CD4-positive, alpha-beta T cell treated with Interleukin-1 beta for 1 hour (primary cell): ENCODE measurements at regions not wholly inside any gene's neighbourhood (a gene's known extent, or its start where the extent isn't known, plus 50 kb on each side); places are given as distances from the start of the nearest gene placed in this dataset.

Source experiments
- DNase-seq, 2 donors: peaks; one replicate each; pipeline ENCODE4 v3.0.0-alpha.2; 2020 to 2022

DNA sequence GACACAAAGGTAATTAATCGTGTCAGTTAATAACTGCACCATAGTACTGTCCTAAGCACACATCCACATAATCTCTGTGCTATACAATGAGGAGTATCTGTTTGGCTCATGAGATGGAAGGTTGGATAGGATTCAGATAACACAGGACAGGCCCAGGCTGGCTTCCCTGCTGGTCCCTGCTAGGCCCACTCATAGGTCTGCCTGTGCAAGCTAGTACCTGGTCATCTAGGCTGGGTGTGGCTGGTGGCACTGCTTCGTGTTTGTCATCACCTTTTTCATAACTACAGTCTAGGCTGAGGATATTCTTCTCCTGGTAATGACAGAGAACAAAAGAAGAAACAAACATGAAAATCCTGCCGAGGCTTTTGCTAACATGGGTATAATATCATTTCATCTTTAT is 392.8 kb downstream of the TRIB2 start:
- no peak for DNase-seq

DNA sequence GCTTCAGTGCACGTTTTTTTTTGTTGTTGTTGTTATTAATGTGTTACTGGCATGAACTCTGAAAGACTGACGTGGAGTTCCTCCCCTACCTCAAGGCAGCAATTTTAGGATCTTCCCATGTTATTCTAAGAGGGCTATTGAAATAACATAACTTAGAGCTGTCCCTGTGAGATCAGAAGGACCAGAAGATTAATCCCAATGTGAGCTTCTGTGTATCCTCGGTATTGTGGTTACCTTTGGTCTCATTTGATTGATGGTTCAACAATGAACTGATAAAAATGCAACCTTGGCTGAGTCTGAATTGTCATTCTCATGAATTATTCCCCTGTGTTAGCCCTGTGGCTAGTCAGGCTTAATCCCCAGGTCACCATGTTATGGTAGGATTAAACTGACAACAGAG is 394.1 kb downstream of the TRIB2 start:
- DNase-seq = no peak

- no peak for DNase-seq
These were observed 396.3 kb downstream of the TRIB2 start for GRCh38 chr2:13113002-13113401.

GRCh38 chr2:13114391-13114790 is 397.7 kb downstream of the TRIB2 start:
- no peak for DNase-seq

- DNase-seq = no peak
These were observed 398.9 kb downstream of the TRIB2 start for GRCh38 chr2:13115643-13116042.

DNA sequence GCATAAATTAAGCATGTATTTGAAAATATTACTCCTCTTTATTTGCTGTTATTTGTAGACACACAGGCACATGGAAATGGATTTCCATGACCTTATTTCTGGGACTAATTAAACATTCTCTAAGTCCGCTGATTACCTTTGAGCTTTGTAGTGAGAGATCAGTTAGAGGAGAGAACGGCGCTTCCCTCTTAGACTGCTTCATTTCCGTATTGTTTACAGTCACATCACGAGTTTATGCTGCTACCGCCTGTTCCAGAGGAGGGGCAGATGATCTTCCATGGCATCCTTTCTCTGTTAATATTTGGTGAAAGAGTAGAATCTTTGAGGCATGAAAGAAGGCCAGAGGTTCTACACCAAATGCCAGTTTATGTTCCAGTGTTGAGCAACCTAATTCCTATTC is 404.4 kb downstream of the TRIB2 start:
- no peak for DNase-seq

DNA sequence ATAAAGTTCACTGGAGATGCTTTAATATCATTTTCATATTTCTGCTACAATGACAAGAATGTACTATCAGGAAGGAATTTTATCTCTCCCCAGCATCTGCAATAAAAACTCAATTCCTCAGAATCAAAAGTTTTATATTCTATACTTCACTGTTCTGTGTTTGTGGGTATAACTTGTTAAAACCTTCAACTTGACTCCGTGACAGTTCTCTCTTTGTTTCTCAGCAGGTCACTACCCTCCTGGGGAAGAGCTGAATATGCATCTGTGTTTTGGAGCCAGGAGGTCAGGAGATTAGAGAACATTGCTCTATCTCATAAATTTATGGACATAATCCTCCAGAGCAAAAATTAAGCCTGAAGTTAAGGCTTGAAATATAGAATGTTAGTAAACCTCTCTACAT is 411.4 kb downstream of the TRIB2 start:
- DNase-seq = no peak

DNA sequence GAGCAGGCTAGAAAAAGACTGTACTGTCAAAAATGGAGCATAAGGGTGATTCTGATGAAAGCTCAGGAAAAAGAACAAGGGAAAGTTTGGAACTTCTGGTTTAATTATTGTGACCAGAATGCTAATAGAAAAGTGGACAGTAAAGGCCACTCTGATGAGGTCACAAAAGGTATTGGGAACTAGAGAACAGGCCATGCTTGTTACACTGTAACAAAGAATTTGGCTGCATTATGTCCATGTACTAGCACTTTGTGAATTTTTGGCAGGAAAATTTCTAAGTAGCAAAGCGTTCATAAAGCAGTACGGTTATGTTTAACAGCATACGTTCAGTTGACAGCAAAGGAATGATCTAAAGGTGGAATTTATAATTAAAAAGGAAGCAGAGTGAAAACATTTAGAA is 418.6 kb downstream of the TRIB2 start:
- no peak for DNase-seq

DNA sequence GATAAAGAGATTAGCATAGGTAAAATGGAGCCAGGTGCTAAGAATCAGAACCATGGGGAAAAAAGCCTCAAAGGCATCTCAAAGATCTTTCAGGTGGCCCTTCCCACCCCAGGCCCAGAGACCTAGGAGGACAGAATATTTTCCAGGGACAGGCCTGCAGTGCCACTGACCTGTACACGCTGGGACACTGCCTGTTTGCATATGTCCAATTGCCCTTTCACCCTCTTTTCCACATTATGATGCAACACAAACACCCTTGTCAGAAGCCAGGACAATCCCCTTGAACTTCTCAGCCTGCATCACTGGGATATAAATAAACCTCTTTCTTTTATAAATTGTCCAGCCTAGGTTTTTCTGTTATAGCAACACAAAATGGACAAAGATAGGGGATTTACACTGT is 419.1 kb downstream of the TRIB2 start:
- DNase-seq = no peak

GRCh38 chr2:13137679-13138078 is 420.9 kb downstream of the TRIB2 start:
- DNase-seq = no peak

- no peak for DNase-seq
These were observed 424.6 kb downstream of the TRIB2 start for GRCh38 chr2:13141315-13141714.

DNA sequence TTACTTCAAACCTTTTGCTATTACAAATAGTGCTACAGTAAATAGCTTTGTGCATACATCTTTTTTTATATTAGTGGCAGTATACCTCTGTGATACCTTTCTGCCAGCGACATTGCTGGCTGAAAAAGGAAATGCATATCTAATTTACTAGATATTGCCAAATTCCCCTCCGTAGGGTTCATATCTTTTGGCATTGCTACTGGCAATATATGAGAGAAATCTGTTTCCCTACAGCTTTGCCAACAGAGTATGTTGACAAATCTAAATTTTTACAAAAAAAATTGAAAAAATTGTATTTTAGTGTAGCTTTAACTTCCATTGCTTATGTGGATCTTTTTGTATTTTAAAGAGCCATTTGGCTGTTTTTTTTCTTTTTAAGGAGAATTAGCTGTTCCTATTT is 426.7 kb downstream of the TRIB2 start:
- no peak for DNase-seq

DNA sequence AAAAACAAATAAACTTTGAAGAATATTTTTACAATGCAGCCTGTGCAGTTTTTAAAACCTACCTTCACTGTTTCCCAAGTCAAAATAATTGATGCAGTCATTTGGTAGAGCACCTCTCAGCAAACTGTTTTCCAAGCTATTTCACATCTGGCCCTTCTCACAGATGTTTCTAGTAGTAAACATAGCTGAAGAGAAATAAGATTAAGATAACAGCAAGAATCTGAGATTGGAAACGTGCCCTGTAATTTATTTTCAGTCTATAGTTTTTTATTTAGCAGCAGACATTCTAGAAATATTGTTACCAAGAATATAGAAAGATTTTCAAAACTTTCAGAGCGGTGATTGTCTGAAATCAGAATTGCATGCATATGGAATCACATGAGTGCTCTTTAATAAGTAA is 440.2 kb downstream of the TRIB2 start:
- DNase-seq = no peak

- no peak for DNase-seq
These were observed 441.7 kb downstream of the TRIB2 start for GRCh38 chr2:13158466-13158865.

GRCh38 chr2:13180729-13181128 is 464.0 kb downstream of the TRIB2 start:
- DNase-seq = no peak

- no peak for DNase-seq
These were observed 476.3 kb downstream of the TRIB2 start for GRCh38 chr2:13193075-13193474.

- peak in 1 of 2 donors; percentile 1 for DNase-seq
These were observed 477.2 kb downstream of the TRIB2 start for GRCh38 chr2:13193900-13194299.

DNA sequence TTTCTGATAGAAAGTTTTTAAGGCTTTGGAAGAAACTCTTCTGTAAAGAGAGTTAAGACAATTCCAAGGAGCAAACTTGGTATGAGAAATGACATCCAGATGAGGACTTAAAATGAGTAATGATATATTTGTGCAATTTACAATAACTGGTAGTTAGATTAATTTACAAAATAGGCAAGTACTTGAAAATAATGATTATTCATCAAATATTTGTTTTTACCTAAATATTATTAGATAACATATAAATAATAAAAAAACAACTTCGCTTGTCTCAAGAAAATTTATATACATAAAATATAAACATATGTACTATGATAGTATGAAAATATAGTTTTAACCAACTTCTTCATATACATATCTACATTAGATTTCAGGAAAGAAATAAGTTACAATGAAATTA is 478.5 kb downstream of the TRIB2 start:
- DNase-seq = no peak

DNA sequence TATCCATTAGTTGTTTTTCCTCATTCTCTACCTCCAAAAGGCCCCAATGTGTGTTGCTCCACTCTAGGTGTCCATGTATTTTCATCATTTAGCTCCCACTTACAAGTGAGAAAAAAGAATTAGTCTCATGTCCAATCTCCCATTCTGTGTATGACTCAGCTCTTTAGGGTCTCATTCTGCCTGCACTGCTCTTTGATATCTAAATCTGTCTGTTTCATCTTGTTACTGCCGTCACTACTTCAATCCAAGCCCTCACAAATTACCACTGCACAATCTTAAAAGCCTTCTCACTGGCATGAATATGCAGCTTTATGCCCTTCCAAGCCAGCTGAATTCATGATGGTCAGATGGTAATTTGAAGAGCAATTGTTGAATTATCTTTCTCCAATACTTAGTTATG is 480.5 kb downstream of the TRIB2 start:
- DNase-seq = no peak

DNA sequence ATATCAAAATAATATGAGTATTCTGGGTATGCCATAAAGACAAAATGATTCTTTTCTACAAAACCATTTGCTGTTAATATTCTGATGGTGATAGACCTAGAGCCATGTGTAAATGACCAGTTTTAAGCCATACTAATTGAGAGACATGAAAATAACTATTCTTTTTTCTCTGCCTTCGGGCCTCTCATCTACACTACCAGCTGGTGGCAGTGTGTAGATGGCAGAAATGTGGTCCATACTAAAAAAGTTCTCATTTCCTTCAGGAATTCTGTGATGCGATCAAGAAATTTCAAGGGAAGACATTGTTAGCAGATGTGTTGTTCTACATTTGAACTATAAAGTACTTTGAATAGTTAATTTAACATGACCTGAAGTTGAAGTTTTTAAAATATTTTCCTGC is 485.2 kb downstream of the TRIB2 start:
- DNase-seq = no peak

DNA sequence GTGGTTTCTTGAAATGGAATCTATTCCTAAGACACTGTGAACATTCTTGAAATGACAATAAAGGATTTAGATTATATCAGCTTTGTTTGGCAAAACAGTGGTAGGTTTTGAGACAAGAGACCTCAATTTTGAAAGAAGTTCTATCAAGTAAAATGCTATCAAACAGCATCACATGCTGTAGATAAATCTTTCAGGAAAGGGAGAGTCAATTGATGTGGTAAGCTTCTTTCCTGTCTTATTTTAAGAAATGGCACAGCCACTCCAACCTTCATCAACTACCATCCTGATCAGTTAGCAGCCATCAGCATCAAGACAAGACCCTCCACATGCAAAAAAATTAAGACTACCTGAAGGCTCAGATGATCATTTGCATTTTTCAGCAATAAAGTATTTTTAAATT is 495.4 kb downstream of the TRIB2 start:
- no peak for DNase-seq

DNA sequence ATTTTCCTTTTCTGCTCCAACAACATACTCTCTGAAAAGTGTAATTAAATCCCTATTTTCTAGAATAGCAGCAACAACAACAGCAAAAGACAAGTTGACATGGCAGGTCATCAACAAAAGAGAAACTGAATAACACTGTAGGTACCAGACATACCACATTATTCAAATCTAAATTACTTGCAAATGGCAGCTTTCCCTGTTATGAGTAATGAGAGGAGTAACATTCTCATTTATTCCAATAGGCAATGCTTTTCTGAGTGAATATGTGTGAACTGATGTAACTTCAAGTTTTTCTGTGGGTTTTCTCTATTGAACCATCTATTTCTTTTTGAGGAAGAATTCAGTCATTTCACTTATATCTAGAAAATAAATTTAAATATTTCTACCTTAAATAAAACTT is 501.5 kb downstream of the TRIB2 start:
- DNase-seq = no peak

DNA sequence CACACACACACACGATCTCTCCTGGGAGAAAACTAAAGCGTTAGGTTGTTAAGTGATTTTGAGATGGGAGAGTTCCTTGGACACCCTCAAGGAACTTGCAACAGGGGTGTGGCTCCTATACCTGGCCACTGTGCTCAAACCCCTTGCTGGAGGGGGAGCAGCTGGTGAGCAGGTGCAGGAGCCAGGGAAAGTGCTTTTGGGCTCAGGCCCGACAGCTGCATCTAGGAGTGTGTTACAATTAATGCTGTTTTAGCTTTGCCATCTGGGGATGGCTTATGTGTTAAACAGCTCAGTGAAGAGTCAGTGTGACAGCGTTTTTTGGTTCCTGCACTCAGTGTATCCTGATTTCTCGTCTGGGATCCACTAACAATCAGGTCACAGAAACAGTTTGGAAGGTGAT is 510.8 kb downstream of the TRIB2 start:
- no peak for DNase-seq

GRCh38 chr2:13230221-13230620 is 513.5 kb downstream of the TRIB2 start:
- DNase-seq = no peak

DNA sequence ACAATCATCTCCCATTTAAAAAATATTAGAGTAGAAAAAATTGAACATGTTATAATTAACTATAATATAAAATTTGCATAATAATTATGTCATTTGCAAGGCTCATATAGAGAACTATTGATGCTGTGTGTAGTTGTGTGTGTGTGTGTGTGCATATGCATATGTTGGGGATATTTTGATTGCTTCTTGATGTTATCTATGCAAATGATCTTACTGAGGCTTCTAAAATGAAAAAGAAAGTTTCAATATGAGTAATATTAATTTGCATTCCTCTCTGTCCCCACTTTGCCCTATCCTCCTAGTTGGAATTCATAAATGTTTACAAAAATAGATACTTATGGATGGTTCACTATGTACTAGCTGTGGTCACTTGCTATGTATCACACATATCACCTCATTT is 523.3 kb downstream of the TRIB2 start:
- DNase-seq = no peak

DNA sequence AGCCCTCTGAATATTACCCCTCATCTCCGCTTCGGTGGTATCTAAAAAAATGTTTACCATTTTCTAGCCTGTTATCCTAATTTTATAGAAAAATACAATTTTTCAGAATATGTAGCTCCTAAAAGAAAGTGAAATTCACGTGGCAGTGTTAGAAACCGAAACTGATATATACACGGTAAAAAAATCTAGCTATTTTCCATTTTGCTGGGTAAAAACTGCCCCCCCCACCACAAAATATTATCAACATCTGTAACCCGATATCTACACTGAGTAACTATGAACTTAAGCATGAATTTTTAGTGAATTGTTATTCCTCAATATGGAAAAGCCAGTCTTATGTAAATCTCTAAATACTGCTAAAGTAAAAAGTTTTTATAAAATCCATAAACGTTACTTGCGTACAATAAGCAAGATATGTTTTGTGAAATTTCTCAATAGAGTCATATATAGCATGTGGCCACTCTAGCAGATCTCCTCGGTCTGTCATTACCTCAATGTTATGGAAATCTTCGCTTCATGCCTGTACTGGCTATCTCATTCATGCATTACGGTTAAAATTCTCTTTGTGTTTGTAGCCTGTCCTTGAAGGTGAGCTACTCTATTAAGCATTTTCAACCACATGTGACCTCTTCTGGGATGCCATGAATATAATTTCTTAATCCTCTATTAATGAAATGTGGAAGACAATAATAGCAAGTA is 524.2 kb downstream of the TRIB2 start:
- DNase-seq = no peak
